ENCODE measurements at regions not wholly inside any gene's neighbourhood (a gene's known extent, or its start where the extent isn't known, plus 50 kb on each side); places are given as distances from the start of the nearest gene placed in this dataset.
"Not testable (repeated sequence)": the region's sequence is repeated elsewhere in the genome, so short reads cannot be mapped to it uniquely, and the experiment has no call there.

GRCh38 chr10:80855348-80855971, 317.8 kb downstream of the SH2D4B start:
- peak; percentile 7 to 12 (median 9) for DNase-seq (ENCODE audit: low read depth in 4 of 4, low spot score in 3 of 4)

GRCh38 chr10:80856186-80856585, 318.5 kb downstream of the SH2D4B start:
- DNase-seq (ENCODE audit: low read depth in 4 of 4, low spot score in 3 of 4): no peak

- not testable (repeated sequence) for DNase-seq (ENCODE audit: low read depth in 4 of 4, low spot score in 3 of 4)
Observed at GRCh38 chr10:80859279-80859678, 321.6 kb downstream of the SH2D4B start.

- DNase-seq (ENCODE audit: low read depth in 4 of 4, low spot score in 3 of 4): no peak
Observed at GRCh38 chr10:80860719-80861118, 323.0 kb downstream of the SH2D4B start.

- no peak for DNase-seq (ENCODE audit: low read depth in 4 of 4, low spot score in 3 of 4)
Observed at GRCh38 chr10:80861882-80862281, 324.2 kb downstream of the SH2D4B start.

- DNase-seq (ENCODE audit: low read depth in 4 of 4, low spot score in 3 of 4): no peak
Observed at GRCh38 chr10:80870282-80870681, 332.6 kb downstream of the SH2D4B start.

- no peak for DNase-seq (ENCODE audit: low read depth in 4 of 4, low spot score in 3 of 4)
Observed at GRCh38 chr10:80871083-80871482, 333.4 kb downstream of the SH2D4B start.

- DNase-seq (ENCODE audit: low read depth in 4 of 4, low spot score in 3 of 4): no peak
Observed at GRCh38 chr10:80878330-80878729, 340.6 kb downstream of the SH2D4B start.

GRCh38 chr10:80890146-80890545, 352.4 kb downstream of the SH2D4B start:
- DNase-seq (ENCODE audit: low read depth in 4 of 4, low spot score in 3 of 4): no peak

- no peak for DNase-seq (ENCODE audit: low read depth in 4 of 4, low spot score in 3 of 4)
Observed at GRCh38 chr10:80893256-80893655, 355.6 kb downstream of the SH2D4B start.

GRCh38 chr10:80894311-80894791, 356.6 kb downstream of the SH2D4B start:
- no peak for DNase-seq (ENCODE audit: low read depth in 4 of 4, low spot score in 3 of 4)

- no peak for DNase-seq (ENCODE audit: low read depth in 4 of 4, low spot score in 3 of 4)
Observed at GRCh38 chr10:80894797-80895467, 357.2 kb downstream of the SH2D4B start.

- no peak for DNase-seq (ENCODE audit: low read depth in 4 of 4, low spot score in 3 of 4)
Observed at GRCh38 chr10:80896076-80896475, 358.4 kb downstream of the SH2D4B start.

- DNase-seq (ENCODE audit: low read depth in 4 of 4, low spot score in 3 of 4): no peak
Observed at GRCh38 chr10:80896959-80897358, 359.3 kb downstream of the SH2D4B start.

- DNase-seq (ENCODE audit: low read depth in 4 of 4, low spot score in 3 of 4): no peak
Observed at GRCh38 chr10:80900661-80901060, 363.0 kb downstream of the SH2D4B start.

GRCh38 chr10:80908611-80909010, 370.9 kb downstream of the SH2D4B start:
- DNase-seq (ENCODE audit: low read depth in 4 of 4, low spot score in 3 of 4): no peak

GRCh38 chr10:80909254-80909653, 371.6 kb downstream of the SH2D4B start:
- DNase-seq (ENCODE audit: low read depth in 4 of 4, low spot score in 3 of 4): no peak

GRCh38 chr10:80917636-80918035, 379.9 kb downstream of the SH2D4B start:
- DNase-seq (ENCODE audit: low read depth in 4 of 4, low spot score in 3 of 4): no peak

GRCh38 chr10:80921032-80921431, 383.3 kb downstream of the SH2D4B start:
- no peak for DNase-seq (ENCODE audit: low read depth in 4 of 4, low spot score in 3 of 4)

- peak in 2 of 4 donors; percentile 36 to 38 for DNase-seq (ENCODE audit: low read depth in 4 of 4, low spot score in 3 of 4)
Observed at GRCh38 chr10:80924063-80924952, 386.6 kb downstream of the SH2D4B start.

GRCh38 chr10:80927419-80928078, 389.8 kb downstream of the SH2D4B start:
- DNase-seq (ENCODE audit: low read depth in 4 of 4, low spot score in 3 of 4): no peak
